GM12878 (cell line): ENCODE measurements at regions not wholly inside any gene's neighbourhood (a gene's known extent, or its start where the extent isn't known, plus 50 kb on each side); places are given as distances from the start of the nearest gene placed in this dataset.

ENCODE experiments used
- ATAC-seq: fragments of 200-7000 bp; cut with Tn5 transposase; 3 replicates; pipeline ENCODE4 v1.9.1; 2020; ENCODE audit warnings: mild to moderate bottlenecking, moderate library complexity
- BruUV-seq: library from RNA; stranded (reverse); fragments of 400-500 nt; replicated peaks from 2 replicates; lab custom pipeline; 2021; lab: Mats Ljungman, UMichigan
- CTCF ChIA-PET: fragments of 300-600 bp; sonication (Branson Sonifier 250); formaldehyde crosslinking; extraction: SDS; loops from one replicate; lab custom pipeline; 2021; ENCODE audit warnings: inconsistent platforms; lab: Yijun Ruan, JAX
- POLR2A ChIA-PET: fragments of 350-600 bp; formaldehyde crosslinking; extraction: SDS; loops from one replicate; lab custom pipeline; 2021; ENCODE audit warnings: inconsistent platforms; lab: Charles Lee
- RAD21 ChIA-PET: fragments of 300-600 bp; sonication (Branson Sonifier 250); formaldehyde crosslinking; loops from one replicate; lab custom pipeline; 2023; ENCODE audit warnings: antibody characterized with exemption; ENCODE audit not compliant: unreplicated experiment; lab: Charles Lee
- SMC1A ChIA-PET: fragments of 300-600 bp; sonication (Branson Sonifier 250); formaldehyde crosslinking; loops from one replicate; lab custom pipeline; 2023; ENCODE audit not compliant: unreplicated experiment, uncharacterized antibody; lab: Charles Lee
- DNase-seq: peaks from one replicate; pipeline ENCODE4 v3.0.0-alpha.2; 2011; ENCODE audit warnings: low read depth, low spot score
- FAIRE-seq: peaks from 3 replicates; lab custom pipeline; 2011; peaks lifted over from hg19 to GRCh38; lab: Jason Lieb, UNC
- H2AFZ ChIP-seq: 2 replicates; pipeline ENCODE4 v1.6.0; 2011; ENCODE audit warnings: low read depth, low read length, control low read depth; ENCODE audit not compliant: control insufficient read depth
- H3K27ac ChIP-seq: 2 replicates; pipeline ENCODE4 v1.5.1; 2011; ENCODE audit warnings: control low read depth; ENCODE audit not compliant: control insufficient read depth, insufficient read depth
- H3K27me3 ChIP-seq, 2 experiments: replicated peaks in 1 of 2; 2 replicates each; pipeline versions ENCODE4 v1.6.0 to v1.6.1; 2011; ENCODE audit warnings: low read length in 1 of 2; ENCODE audit not compliant: control insufficient read depth in 2 of 2, insufficient read depth in 2 of 2
- H3K36me3 ChIP-seq, 2 experiments: 2 replicates each; pipeline ENCODE4 v1.5.1; 2011; ENCODE audit warnings: low read length in 1 of 2; ENCODE audit not compliant: control insufficient read depth in 2 of 2, insufficient read depth in 2 of 2
- H3K4me1 ChIP-seq: 2 replicates; pipeline ENCODE4 v1.6.1; 2011; ENCODE audit warnings: mild to moderate bottlenecking, low read length, moderate library complexity, mixed read lengths; ENCODE audit not compliant: control insufficient read depth, insufficient read depth
- H3K4me2 ChIP-seq: 2 replicates; pipeline ENCODE4 v1.6.0; 2011; ENCODE audit warnings: control low read depth; ENCODE audit not compliant: control insufficient read depth, insufficient read depth
- H3K4me3 ChIP-seq: fragments of 200-600 bp; sonication (generic); 2 replicates; pipeline ENCODE4 v1.5.1; 2016
- H3K79me2 ChIP-seq: 2 replicates; pipeline ENCODE4 v1.6.0; 2011; ENCODE audit warnings: low read length; ENCODE audit not compliant: control insufficient read depth, insufficient read depth
- H3K9ac ChIP-seq: 2 replicates; pipeline ENCODE4 v1.8.0; 2011; ENCODE audit warnings: low read length, control low read depth, mixed read lengths; ENCODE audit not compliant: control insufficient read depth, insufficient read depth
- H3K9me3 ChIP-seq: replicated peaks from 3 replicates; pipeline ENCODE4 v1.5.1; 2011; ENCODE audit warnings: mild to moderate bottlenecking, low read length; ENCODE audit not compliant: control insufficient read depth, insufficient read depth
- H4K20me1 ChIP-seq: 2 replicates; pipeline ENCODE4 v1.6.0; 2011; ENCODE audit not compliant: control insufficient read depth, insufficient read depth
- CTCF ChIP-seq, 3 experiments: IDR thresholded peaks in 2 of 3; conservative IDR thresholded peaks in 1 of 3; 2 replicates each; pipeline ENCODE4 v1.5.1; 2011; ENCODE audit warnings: low read depth in 3 of 3, low read length in 3 of 3, mild to moderate bottlenecking in 3 of 3, control low read depth in 2 of 3, moderate library complexity in 2 of 3, inconsistent platforms in 1 of 3, mixed read lengths in 1 of 3; ENCODE audit not compliant: control insufficient read depth in 2 of 3, insufficient read depth in 1 of 3; ENCODE audit errors: extremely low read depth in 1 of 3
- FOXK2 ChIP-seq: fragments of 450-650 bp; IDR thresholded peaks from 2 replicates; pipeline ENCODE4 v1.6.1; 2017; ENCODE audit warnings: mild to moderate bottlenecking, moderate library complexity
- TBL1XR1 ChIP-seq: IDR thresholded peaks from 2 replicates; pipeline ENCODE4 v1.6.1; 2012; ENCODE audit warnings: low read depth, low read length, improper control_type of control experiment
- ZNF687 ChIP-seq: fragments of 450-650 bp; IDR thresholded peaks from 2 replicates; pipeline ENCODE4 v1.6.1; 2017; ENCODE audit warnings: mild to moderate bottlenecking, moderate library complexity
- in situ Hi-C: fragments of 300-500 bp; cut with MboI; formaldehyde crosslinking; loops from 9 replicates; pipeline ENCODE4 v1.14.3; 2018; ENCODE audit warnings: mixed read lengths
- intact Hi-C: fragments of 100-400 bp; cut with micrococcal nuclease; formaldehyde crosslinking; loops from one replicate; pipeline ENCODE4 v1.14.2; 2022; ENCODE audit not compliant: unreplicated experiment
- TF ChIP-seq, protein P1 (sequence below): fragments of 450-650 bp; formaldehyde crosslinking; IDR thresholded peaks from 2 replicates; pipeline ENCODE4 v1.4.0; 2022; ENCODE audit warnings: mild to moderate bottlenecking, moderate library complexity
- TF ChIP-seq, protein P2 (sequence below): fragments of 450-650 bp; formaldehyde crosslinking; IDR thresholded peaks from 2 replicates; pipeline ENCODE4 v1.4.0; 2020; ENCODE audit warnings: mild to moderate bottlenecking, moderate library complexity

DNA sequence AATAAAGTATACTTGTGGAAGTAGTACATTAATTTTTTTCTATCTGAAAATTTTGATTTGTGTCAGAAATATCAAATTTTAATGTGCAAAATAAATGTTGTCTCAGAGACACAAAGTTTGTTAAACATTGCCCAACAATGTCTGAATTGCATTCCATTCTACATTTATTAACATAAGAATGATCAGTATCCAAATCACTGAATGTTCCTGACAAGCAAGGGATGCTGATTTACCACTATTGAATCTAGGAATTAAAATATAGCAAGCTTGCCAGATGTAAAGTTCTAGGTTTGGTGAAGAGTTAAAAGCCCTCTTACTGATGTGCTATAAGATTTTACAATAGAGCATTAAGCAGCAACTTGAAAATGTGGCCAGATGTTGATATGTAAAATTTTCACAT is 489.2 kb upstream of the CTSO start:
- H3K27ac ChIP-seq = no peak overlapping the region
- ChIA-PET POLR2A (no interaction called here), RAD21 (no interaction called here), CTCF (no interaction called here), SMC1A (no interaction called here)
- intact Hi-C loops (no loop called here), in situ Hi-C loops (no loop called here)
- H3K4me2 ChIP-seq = no peak overlapping the region
- H3K79me2 ChIP-seq = no peaks in the 10 kb centered on the region
- no peak for ATAC-seq
- no peaks in the 10 kb centered on the region for H3K36me3 ChIP-seq
- no peaks in the 10 kb centered on the region for H4K20me1 ChIP-seq
- DNase-seq = no peak
- TF ChIP-seq, protein P1, sequence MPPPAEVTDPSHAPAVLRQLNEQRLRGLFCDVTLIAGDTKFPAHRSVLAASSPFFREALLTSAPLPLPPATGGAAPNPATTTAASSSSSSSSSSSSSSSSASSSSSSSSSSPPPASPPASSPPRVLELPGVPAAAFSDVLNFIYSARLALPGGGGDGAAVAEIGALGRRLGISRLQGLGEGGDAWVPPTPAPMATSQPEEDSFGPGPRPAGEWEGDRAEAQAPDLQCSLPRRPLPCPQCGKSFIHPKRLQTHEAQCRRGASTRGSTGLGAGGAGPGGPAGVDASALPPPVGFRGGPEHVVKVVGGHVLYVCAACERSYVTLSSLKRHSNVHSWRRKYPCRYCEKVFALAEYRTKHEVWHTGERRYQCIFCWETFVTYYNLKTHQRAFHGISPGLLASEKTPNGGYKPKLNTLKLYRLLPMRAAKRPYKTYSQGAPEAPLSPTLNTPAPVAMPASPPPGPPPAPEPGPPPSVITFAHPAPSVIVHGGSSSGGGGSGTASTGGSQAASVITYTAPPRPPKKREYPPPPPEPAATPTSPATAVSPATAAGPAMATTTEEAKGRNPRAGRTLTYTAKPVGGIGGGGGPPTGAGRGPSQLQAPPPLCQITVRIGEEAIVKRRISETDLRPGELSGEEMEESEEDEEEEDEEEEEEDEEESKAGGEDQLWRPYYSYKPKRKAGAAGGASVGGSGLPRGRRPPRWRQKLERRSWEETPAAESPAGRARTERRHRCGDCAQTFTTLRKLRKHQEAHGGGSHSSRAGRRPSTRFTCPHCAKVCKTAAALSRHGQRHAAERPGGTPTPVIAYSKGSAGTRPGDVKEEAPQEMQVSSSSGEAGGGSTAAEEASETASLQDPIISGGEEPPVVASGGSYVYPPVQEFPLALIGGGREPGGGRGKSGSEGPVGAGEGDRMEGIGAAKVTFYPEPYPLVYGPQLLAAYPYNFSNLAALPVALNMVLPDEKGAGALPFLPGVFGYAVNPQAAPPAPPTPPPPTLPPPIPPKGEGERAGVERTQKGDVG (CRISPR knock-in tag) = no peak
- TF ChIP-seq, protein P2, sequence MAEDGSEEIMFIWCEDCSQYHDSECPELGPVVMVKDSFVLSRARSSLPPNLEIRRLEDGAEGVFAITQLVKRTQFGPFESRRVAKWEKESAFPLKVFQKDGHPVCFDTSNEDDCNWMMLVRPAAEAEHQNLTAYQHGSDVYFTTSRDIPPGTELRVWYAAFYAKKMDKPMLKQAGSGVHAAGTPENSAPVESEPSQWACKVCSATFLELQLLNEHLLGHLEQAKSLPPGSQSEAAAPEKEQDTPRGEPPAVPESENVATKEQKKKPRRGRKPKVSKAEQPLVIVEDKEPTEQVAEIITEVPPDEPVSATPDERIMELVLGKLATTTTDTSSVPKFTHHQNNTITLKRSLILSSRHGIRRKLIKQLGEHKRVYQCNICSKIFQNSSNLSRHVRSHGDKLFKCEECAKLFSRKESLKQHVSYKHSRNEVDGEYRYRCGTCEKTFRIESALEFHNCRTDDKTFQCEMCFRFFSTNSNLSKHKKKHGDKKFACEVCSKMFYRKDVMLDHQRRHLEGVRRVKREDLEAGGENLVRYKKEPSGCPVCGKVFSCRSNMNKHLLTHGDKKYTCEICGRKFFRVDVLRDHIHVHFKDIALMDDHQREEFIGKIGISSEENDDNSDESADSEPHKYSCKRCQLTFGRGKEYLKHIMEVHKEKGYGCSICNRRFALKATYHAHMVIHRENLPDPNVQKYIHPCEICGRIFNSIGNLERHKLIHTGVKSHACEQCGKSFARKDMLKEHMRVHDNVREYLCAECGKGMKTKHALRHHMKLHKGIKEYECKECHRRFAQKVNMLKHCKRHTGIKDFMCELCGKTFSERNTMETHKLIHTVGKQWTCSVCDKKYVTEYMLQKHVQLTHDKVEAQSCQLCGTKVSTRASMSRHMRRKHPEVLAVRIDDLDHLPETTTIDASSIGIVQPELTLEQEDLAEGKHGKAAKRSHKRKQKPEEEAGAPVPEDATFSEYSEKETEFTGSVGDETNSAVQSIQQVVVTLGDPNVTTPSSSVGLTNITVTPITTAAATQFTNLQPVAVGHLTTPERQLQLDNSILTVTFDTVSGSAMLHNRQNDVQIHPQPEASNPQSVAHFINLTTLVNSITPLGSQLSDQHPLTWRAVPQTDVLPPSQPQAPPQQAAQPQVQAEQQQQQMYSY (CRISPR knock-in tag) = no peak
- no peak for TF ChIP-seq CTCF (IDR thresholded peaks at IDR 0.05 in 2 of 3, conservative IDR thresholded peaks at IDR 0.05 in 1 of 3; ENCODE audit: control insufficient read depth in 2 of 3, extremely low read depth in 1 of 3, insufficient read depth in 1 of 3, low read depth in 3 of 3, low read length in 3 of 3)
- TF ChIP-seq TBL1XR1 = no peak
- TF ChIP-seq FOXK2 = no peak
- no peak for TF ChIP-seq ZNF687
- H3K4me3 ChIP-seq = no peak overlapping the region
- H2AFZ ChIP-seq = no peak overlapping the region
- no peak for FAIRE-seq
- no peaks in the 10 kb centered on the region for H3K27me3 ChIP-seq
- no peaks in the 10 kb centered on the region for H3K4me1 ChIP-seq
- BruUV-seq = no TSS peak
- no peaks in the 10 kb centered on the region for H3K9me3 ChIP-seq
- H3K9ac ChIP-seq = no peak overlapping the region
